ENCODE measurements at regions not wholly inside any gene's neighbourhood (a gene's known extent, or its start where the extent isn't known, plus 50 kb on each side); places are given as distances from the start of the nearest gene placed in this dataset.
"Not testable (repeated sequence)": the region's sequence is repeated elsewhere in the genome, so short reads cannot be mapped to it uniquely, and the experiment has no call there.

- Histone ChIP-seq H3K4me3 (ENCODE audit: low read length in 2 of 2) (no peak overlapping the region), H3K9ac (ENCODE audit: low read length in 2 of 2) (no peak overlapping the region), H3K4me1 (ENCODE audit: control insufficient read depth, insufficient read depth, low read length) (no peaks in the 10 kb centered on the region), H3K9me3 (ENCODE audit: control insufficient read depth in 2 of 2, low read length in 2 of 2) (no peaks in the 10 kb centered on the region), H3K27ac (ENCODE audit: low read length) (no peak overlapping the region), H3K36me3 (ENCODE audit: control insufficient read depth in 2 of 2, insufficient read depth in 2 of 2, low read length in 2 of 2) (no peaks in the 10 kb centered on the region), H3K27me3 (ENCODE audit: control insufficient read depth in 1 of 2, insufficient read depth in 2 of 2, low read length in 2 of 2) (no peaks in the 10 kb centered on the region)
These were observed 1349.8 kb downstream of the SUCLG1 start for GRCh38 chr2:83109284-83109683.

GRCh38 chr2:83106853-83107252, 1352.2 kb downstream of the SUCLG1 start:
- Histone ChIP-seq H3K9me3 (ENCODE audit: control insufficient read depth in 2 of 2, low read length in 2 of 2) (no peaks in the 10 kb centered on the region), H3K4me1 (ENCODE audit: control insufficient read depth, insufficient read depth, low read length) (no peaks in the 10 kb centered on the region), H3K36me3 (ENCODE audit: control insufficient read depth in 2 of 2, insufficient read depth in 2 of 2, low read length in 2 of 2) (no peaks in the 10 kb centered on the region), H3K9ac (ENCODE audit: low read length in 2 of 2) (no peak overlapping the region), H3K27me3 (ENCODE audit: control insufficient read depth in 1 of 2, insufficient read depth in 2 of 2, low read length in 2 of 2) (no peaks in the 10 kb centered on the region), H3K27ac (ENCODE audit: low read length) (no peak overlapping the region), H3K4me3 (ENCODE audit: low read length in 2 of 2) (no peak overlapping the region)

GRCh38 chr2:83104202-83104601, 1354.9 kb downstream of the SUCLG1 start:
- Histone ChIP-seq H3K9me3 (ENCODE audit: control insufficient read depth in 2 of 2, low read length in 2 of 2) (no peaks in the 10 kb centered on the region), H3K4me1 (ENCODE audit: control insufficient read depth, insufficient read depth, low read length) (no peaks in the 10 kb centered on the region), H3K27ac (ENCODE audit: low read length) (no peak overlapping the region)

GRCh38 chr2:83103613-83104012, 1355.5 kb downstream of the SUCLG1 start:
- no peaks in the 10 kb centered on the region for H3K27me3 ChIP-seq (ENCODE audit: control insufficient read depth in 1 of 2, insufficient read depth in 2 of 2, low read length in 2 of 2)
- H3K36me3 ChIP-seq (ENCODE audit: control insufficient read depth in 2 of 2, insufficient read depth in 2 of 2, low read length in 2 of 2): no peaks in the 10 kb centered on the region
- H3K4me1 ChIP-seq (ENCODE audit: control insufficient read depth, insufficient read depth, low read length): no peaks in the 10 kb centered on the region
- H3K9me3 ChIP-seq (ENCODE audit: control insufficient read depth in 2 of 2, low read length in 2 of 2): no peaks in the 10 kb centered on the region
- H3K9ac ChIP-seq (ENCODE audit: low read length in 2 of 2): no peak overlapping the region
- no peak overlapping the region for H3K27ac ChIP-seq (ENCODE audit: low read length)
- H3K4me3 ChIP-seq (ENCODE audit: low read length in 2 of 2): no peak overlapping the region

More at GRCh38 chr2:83104202-83104601, 1354.9 kb downstream of the SUCLG1 start:
- no peaks in the 10 kb centered on the region for H3K36me3 ChIP-seq (ENCODE audit: control insufficient read depth in 2 of 2, insufficient read depth in 2 of 2, low read length in 2 of 2)
- no peaks in the 10 kb centered on the region for H3K27me3 ChIP-seq (ENCODE audit: control insufficient read depth in 1 of 2, insufficient read depth in 2 of 2, low read length in 2 of 2)
- no peak overlapping the region for H3K4me3 ChIP-seq (ENCODE audit: low read length in 2 of 2)
- H3K9ac ChIP-seq (ENCODE audit: low read length in 2 of 2): no peak overlapping the region

- not testable (repeated sequence) for H3K9ac ChIP-seq (ENCODE audit: low read length in 2 of 2); H3K27me3 ChIP-seq (ENCODE audit: control insufficient read depth in 1 of 2, insufficient read depth in 2 of 2, low read length in 2 of 2); H3K9me3 ChIP-seq (ENCODE audit: control insufficient read depth in 2 of 2, low read length in 2 of 2); H3K4me3 ChIP-seq (ENCODE audit: low read length in 2 of 2); H3K4me1 ChIP-seq (ENCODE audit: control insufficient read depth, insufficient read depth, low read length); H3K36me3 ChIP-seq (ENCODE audit: control insufficient read depth in 2 of 2, insufficient read depth in 2 of 2, low read length in 2 of 2); H3K27ac ChIP-seq (ENCODE audit: low read length)
These were observed 1370.0 kb downstream of the SUCLG1 start for GRCh38 chr2:83089051-83089450.

GRCh38 chr2:83085869-83086268, 1373.2 kb downstream of the SUCLG1 start:
- Histone ChIP-seq H3K27ac (ENCODE audit: low read length) (no peak overlapping the region), H3K36me3 (ENCODE audit: control insufficient read depth in 2 of 2, insufficient read depth in 2 of 2, low read length in 2 of 2) (no peaks in the 10 kb centered on the region), H3K9me3 (ENCODE audit: control insufficient read depth in 2 of 2, low read length in 2 of 2) (no peaks in the 10 kb centered on the region)

GRCh38 chr2:83081826-83082690, 1377.0 kb downstream of the SUCLG1 start:
- Histone ChIP-seq H3K9ac (ENCODE audit: low read length in 2 of 2) (no peak overlapping the region), H3K36me3 (ENCODE audit: control insufficient read depth in 2 of 2, insufficient read depth in 2 of 2, low read length in 2 of 2) (no peaks in the 10 kb centered on the region), H3K27me3 (ENCODE audit: control insufficient read depth in 1 of 2, insufficient read depth in 2 of 2, low read length in 2 of 2) (no peaks in the 10 kb centered on the region), H3K27ac (ENCODE audit: low read length) (no peak overlapping the region), H3K9me3 (ENCODE audit: control insufficient read depth in 2 of 2, low read length in 2 of 2) (peaks cover 0 to 3% of the 10 kb centered on the region in 2 donors), H3K4me3 (ENCODE audit: low read length in 2 of 2) (no peak overlapping the region), H3K4me1 (ENCODE audit: control insufficient read depth, insufficient read depth, low read length) (no peaks in the 10 kb centered on the region)

More at GRCh38 chr2:83085869-83086268, 1373.2 kb downstream of the SUCLG1 start:
- Histone ChIP-seq H3K4me1 (ENCODE audit: control insufficient read depth, insufficient read depth, low read length) (no peaks in the 10 kb centered on the region), H3K9ac (ENCODE audit: low read length in 2 of 2) (no peak overlapping the region), H3K27me3 (ENCODE audit: control insufficient read depth in 1 of 2, insufficient read depth in 2 of 2, low read length in 2 of 2) (no peaks in the 10 kb centered on the region), H3K4me3 (ENCODE audit: low read length in 2 of 2) (no peak overlapping the region)

GRCh38 chr2:83079007-83079406, 1380.1 kb downstream of the SUCLG1 start:
- Histone ChIP-seq H3K9ac (ENCODE audit: low read length in 2 of 2) (no peak overlapping the region), H3K27me3 (ENCODE audit: control insufficient read depth in 1 of 2, insufficient read depth in 2 of 2, low read length in 2 of 2) (no peaks in the 10 kb centered on the region), H3K4me3 (ENCODE audit: low read length in 2 of 2) (no peak overlapping the region), H3K36me3 (ENCODE audit: control insufficient read depth in 2 of 2, insufficient read depth in 2 of 2, low read length in 2 of 2) (no peaks in the 10 kb centered on the region), H3K27ac (ENCODE audit: low read length) (no peak overlapping the region), H3K9me3 (ENCODE audit: control insufficient read depth in 2 of 2, low read length in 2 of 2) (peaks cover 0 to 3% of the 10 kb centered on the region in 2 donors), H3K4me1 (ENCODE audit: control insufficient read depth, insufficient read depth, low read length) (no peaks in the 10 kb centered on the region)

GRCh38 chr2:83072767-83073166, 1386.3 kb downstream of the SUCLG1 start:
- H3K36me3 ChIP-seq (ENCODE audit: control insufficient read depth in 2 of 2, insufficient read depth in 2 of 2, low read length in 2 of 2): no peaks in the 10 kb centered on the region
- no peaks in the 10 kb centered on the region for H3K27me3 ChIP-seq (ENCODE audit: control insufficient read depth in 1 of 2, insufficient read depth in 2 of 2, low read length in 2 of 2)
- no peak overlapping the region for H3K4me3 ChIP-seq (ENCODE audit: low read length in 2 of 2)
- H3K9ac ChIP-seq (ENCODE audit: low read length in 2 of 2): no peak overlapping the region
- H3K4me1 ChIP-seq (ENCODE audit: control insufficient read depth, insufficient read depth, low read length): no peaks in the 10 kb centered on the region
- no peaks in the 10 kb centered on the region for H3K9me3 ChIP-seq (ENCODE audit: control insufficient read depth in 2 of 2, low read length in 2 of 2)
- H3K27ac ChIP-seq (ENCODE audit: low read length): no peak overlapping the region

GRCh38 chr2:83071914-83072313, 1387.2 kb downstream of the SUCLG1 start:
- Histone ChIP-seq H3K27ac (ENCODE audit: low read length) (no peak overlapping the region), H3K4me3 (ENCODE audit: low read length in 2 of 2) (no peak overlapping the region), H3K27me3 (ENCODE audit: control insufficient read depth in 1 of 2, insufficient read depth in 2 of 2, low read length in 2 of 2) (no peaks in the 10 kb centered on the region), H3K36me3 (ENCODE audit: control insufficient read depth in 2 of 2, insufficient read depth in 2 of 2, low read length in 2 of 2) (no peaks in the 10 kb centered on the region), H3K9me3 (ENCODE audit: control insufficient read depth in 2 of 2, low read length in 2 of 2) (no peaks in the 10 kb centered on the region), H3K4me1 (ENCODE audit: control insufficient read depth, insufficient read depth, low read length) (no peaks in the 10 kb centered on the region), H3K9ac (ENCODE audit: low read length in 2 of 2) (no peak overlapping the region)

- Histone ChIP-seq H3K9ac (ENCODE audit: low read length in 2 of 2) (no peak overlapping the region), H3K4me1 (ENCODE audit: control insufficient read depth, insufficient read depth, low read length) (no peaks in the 10 kb centered on the region), H3K27ac (ENCODE audit: low read length) (no peak overlapping the region)
These were observed 1387.7 kb downstream of the SUCLG1 start for GRCh38 chr2:83071352-83071751.

More at GRCh38 chr2:83071352-83071751, 1387.7 kb downstream of the SUCLG1 start:
- Histone ChIP-seq H3K36me3 (ENCODE audit: control insufficient read depth in 2 of 2, insufficient read depth in 2 of 2, low read length in 2 of 2) (no peaks in the 10 kb centered on the region), H3K9me3 (ENCODE audit: control insufficient read depth in 2 of 2, low read length in 2 of 2) (no peaks in the 10 kb centered on the region), H3K27me3 (ENCODE audit: control insufficient read depth in 1 of 2, insufficient read depth in 2 of 2, low read length in 2 of 2) (no peaks in the 10 kb centered on the region), H3K4me3 (ENCODE audit: low read length in 2 of 2) (no peak overlapping the region)

Measured in stomach smooth muscle (tissue), 2 donors.